HG03064 (cell line): ENCODE measurements at regions not wholly inside any gene's neighbourhood (a gene's known extent, or its start where the extent isn't known, plus 50 kb on each side); places are given as distances from the start of the nearest gene placed in this dataset.

Source experiments
- ATAC-seq: cut with Tn5 transposase; IDR thresholded peaks from one replicate; pipeline ENCODE4 v1.9.1; 2021; ENCODE audit warnings: low read depth; ENCODE audit not compliant: unreplicated experiment

- no peak for ATAC-seq
Observed at GRCh38 chr2:176495826-176496225, 226.6 kb downstream of the MTX2 start.

- no peak for ATAC-seq
Observed at GRCh38 chr2:176496761-176497160, 227.5 kb downstream of the MTX2 start.

GRCh38 chr2:176500901-176501300 lies 231.7 kb downstream of the MTX2 start:
- ATAC-seq = no peak

GRCh38 chr2:176501617-176502016 lies 232.4 kb downstream of the MTX2 start:
- ATAC-seq = no peak

- ATAC-seq = no peak
Observed at GRCh38 chr2:176502619-176503018, 233.4 kb downstream of the MTX2 start.

GRCh38 chr2:176503776-176504175 lies 234.5 kb downstream of the MTX2 start:
- no peak for ATAC-seq

GRCh38 chr2:176504440-176504839 lies 235.2 kb downstream of the MTX2 start:
- ATAC-seq = no peak

- ATAC-seq = no peak
Observed at GRCh38 chr2:176507786-176508185, 238.5 kb downstream of the MTX2 start.

GRCh38 chr2:176508374-176508773 lies 239.1 kb downstream of the MTX2 start:
- no peak for ATAC-seq

GRCh38 chr2:176508984-176509740 lies 239.9 kb downstream of the MTX2 start:
- peak; percentile 88 for ATAC-seq

- no peak for ATAC-seq
Observed at GRCh38 chr2:176514276-176514675, 245.0 kb downstream of the MTX2 start.

GRCh38 chr2:176514805-176515500 lies 245.7 kb downstream of the MTX2 start:
- ATAC-seq = no peak

- ATAC-seq = no peak
Observed at GRCh38 chr2:176516051-176516602, 246.9 kb downstream of the MTX2 start.

- ATAC-seq = no peak
Observed at GRCh38 chr2:176518823-176519222, 249.6 kb downstream of the MTX2 start.

GRCh38 chr2:176521878-176522670 lies 252.8 kb downstream of the MTX2 start:
- ATAC-seq = no peak

- ATAC-seq = no peak
Observed at GRCh38 chr2:176525086-176525485, 255.8 kb downstream of the MTX2 start.

GRCh38 chr2:176526995-176527901 lies 258.0 kb downstream of the MTX2 start:
- ATAC-seq = no peak

GRCh38 chr2:176531608-176532007 lies 262.4 kb downstream of the MTX2 start:
- no peak for ATAC-seq

- ATAC-seq = no peak
Observed at GRCh38 chr2:176533505-176534193, 264.4 kb downstream of the MTX2 start.
